SK-N-MC (cell line): ENCODE measurements at regions not wholly inside any gene's neighbourhood (a gene's known extent, or its start where the extent isn't known, plus 50 kb on each side); places are given as distances from the start of the nearest gene placed in this dataset.

Source experiments
- DNase-seq: peaks from one replicate; pipeline ENCODE4 v3.0.0-alpha.2; 2011; ENCODE audit warnings: low read depth, low spot score
- H3K27ac ChIP-seq: fragments of 200-600 bp; sonication (generic); 2 replicates; pipeline ENCODE4 v1.5.1; 2016; ENCODE audit warnings: mixed run types
- H3K36me3 ChIP-seq: fragments of 200-600 bp; sonication (generic); 2 replicates; pipeline ENCODE4 v1.6.1; 2017; ENCODE audit warnings: antibody characterized with exemption, low read length, mixed read lengths; ENCODE audit not compliant: insufficient read depth
- H3K4me3 ChIP-seq: fragments of 200-600 bp; sonication (generic); 2 replicates; pipeline ENCODE4 v1.5.1; 2016
- H3K9ac ChIP-seq: fragments of 200-600 bp; sonication (generic); 2 replicates; pipeline ENCODE4 v1.8.0; 2017; ENCODE audit warnings: mixed run types, mixed read lengths; ENCODE audit not compliant: insufficient read length
- H3K9me3 ChIP-seq: fragments of 200-600 bp; sonication (generic); 2 replicates; pipeline ENCODE4 v1.6.1; 2017; ENCODE audit warnings: low read depth, mild to moderate bottlenecking, antibody characterized with exemption, low read length, moderate library complexity, mixed read lengths
- EZH2 ChIP-seq: fragments of 200-600 bp; sonication (generic); IDR thresholded peaks from one replicate; pipeline ENCODE4 v1.6.1; 2017; ENCODE audit warnings: antibody characterized with exemption
- FOXP2 ChIP-seq: optimal IDR thresholded peaks from 2 replicates; pipeline ENCODE3; 2011; ENCODE audit warnings: mild to moderate bottlenecking, moderate library complexity; ENCODE audit not compliant: insufficient read depth; ENCODE audit errors: extremely low read length, control extremely low read depth
- POLR2AphosphoS5 ChIP-seq: IDR thresholded peaks from 2 replicates; pipeline ENCODE4 v1.6.1; 2012; ENCODE audit warnings: mild to moderate bottlenecking, low read depth, low read length, borderline replicate concordance

GRCh38 chrX:109270580-109271484 lies 211.1 kb downstream of the GUCY2F start:
- no peak overlapping the region for H3K9ac ChIP-seq
- H3K36me3 ChIP-seq, result no peaks in the 10 kb centered on the region
- no peak overlapping the region for H3K27ac ChIP-seq
- no peak for DNase-seq
- TF ChIP-seq FOXP2 (no peak), POLR2AphosphoS5 (no peak), EZH2 (no peak)
- no peak overlapping the region for H3K4me3 ChIP-seq
- H3K9me3 ChIP-seq, result no peaks in the 10 kb centered on the region

- TF ChIP-seq FOXP2 (no peak), POLR2AphosphoS5 (no peak), EZH2 (no peak)
- H3K36me3 ChIP-seq, result no peaks in the 10 kb centered on the region
- no peak overlapping the region for H3K27ac ChIP-seq
- no peak for DNase-seq
- no peaks in the 10 kb centered on the region for H3K9me3 ChIP-seq
- no peak overlapping the region for H3K9ac ChIP-seq
- no peak overlapping the region for H3K4me3 ChIP-seq
Observed at GRCh38 chrX:109268340-109268739, 213.5 kb downstream of the GUCY2F start.

DNA sequence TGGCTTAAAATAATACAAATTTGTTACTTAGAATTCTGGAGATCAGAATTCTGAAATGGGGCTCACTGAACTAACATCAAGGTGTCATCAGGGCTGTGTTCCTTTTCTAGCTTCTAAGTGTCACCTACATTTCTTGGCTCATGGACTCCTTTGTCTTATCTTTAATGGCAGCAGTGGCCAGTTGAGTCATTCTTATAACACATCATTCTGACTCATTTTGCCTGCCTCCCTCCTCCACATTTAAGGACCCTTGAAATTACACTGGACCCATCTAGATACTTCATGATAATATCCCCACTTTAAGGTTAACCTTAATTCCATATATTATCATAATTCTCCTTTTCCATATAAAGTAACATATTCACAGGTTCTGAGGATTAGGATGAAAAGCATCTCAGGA lies 215.9 kb downstream of the GUCY2F start:
- Histone ChIP-seq H3K27ac (no peak overlapping the region), H3K9ac (no peak overlapping the region), H3K9me3 (no peaks in the 10 kb centered on the region), H3K4me3 (no peak overlapping the region), H3K36me3 (no peaks in the 10 kb centered on the region)
- DNase-seq, result no peak
- no peak for TF ChIP-seq EZH2
- TF ChIP-seq POLR2AphosphoS5, result no peak
- no peak for TF ChIP-seq FOXP2

DNA sequence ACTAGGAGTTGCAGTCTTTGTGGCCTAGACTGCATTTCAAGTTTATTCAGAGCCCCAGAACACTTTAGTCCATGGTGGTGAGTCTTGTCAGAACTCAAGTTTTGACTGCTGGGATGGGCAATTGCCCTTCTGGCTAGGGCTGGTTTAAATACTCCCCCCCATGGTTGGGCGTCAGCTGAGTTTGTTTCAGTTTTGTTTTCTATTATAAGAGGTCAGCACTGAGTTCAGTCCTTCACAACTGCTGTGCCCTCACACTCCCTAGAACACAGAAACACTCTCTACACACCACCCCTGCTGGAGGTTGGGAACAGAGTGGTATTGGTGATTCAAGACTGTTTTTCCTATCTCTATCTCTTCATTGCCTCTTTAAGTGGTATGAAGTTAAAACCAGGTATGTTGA lies 217.0 kb downstream of the GUCY2F start:
- TF ChIP-seq EZH2 (no peak), FOXP2 (no peak), POLR2AphosphoS5 (no peak)
- H3K36me3 ChIP-seq, result no peaks in the 10 kb centered on the region
- no peak overlapping the region for H3K27ac ChIP-seq
- no peak for DNase-seq
- no peak overlapping the region for H3K9ac ChIP-seq
- no peak overlapping the region for H3K4me3 ChIP-seq
- H3K9me3 ChIP-seq, result no peaks in the 10 kb centered on the region

- no peak for DNase-seq
- H3K4me3 ChIP-seq, result no peak overlapping the region
- TF ChIP-seq EZH2 (no peak), FOXP2 (no peak), POLR2AphosphoS5 (no peak)
- no peaks in the 10 kb centered on the region for H3K36me3 ChIP-seq
- H3K9me3 ChIP-seq, result no peaks in the 10 kb centered on the region
- H3K27ac ChIP-seq, result no peak overlapping the region
- H3K9ac ChIP-seq, result no peak overlapping the region
Observed at GRCh38 chrX:109261279-109261678, 220.6 kb downstream of the GUCY2F start.

DNA sequence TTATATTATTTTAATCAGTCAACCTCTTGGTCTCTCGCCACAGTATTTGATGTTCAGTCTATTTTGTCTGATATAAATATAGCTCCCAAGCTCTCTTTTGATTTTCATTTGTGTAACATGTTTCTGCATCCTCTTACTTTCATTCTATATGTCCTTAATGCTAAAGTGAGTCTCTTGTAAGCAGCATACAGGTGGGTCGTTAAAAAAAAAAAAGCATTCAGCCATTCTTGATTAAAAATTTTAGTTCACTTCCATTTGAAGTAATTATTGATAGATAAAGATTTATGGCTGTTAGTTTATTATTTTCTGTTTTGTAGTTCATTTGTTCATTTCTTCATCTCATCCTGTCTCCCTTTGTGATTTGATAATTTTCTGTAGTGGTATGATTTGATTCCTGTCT lies 229.1 kb downstream of the GUCY2F start:
- Histone ChIP-seq H3K27ac (no peak overlapping the region), H3K9ac (no peak overlapping the region), H3K4me3 (no peak overlapping the region), H3K36me3 (no peaks in the 10 kb centered on the region), H3K9me3 (no peaks in the 10 kb centered on the region)
- TF ChIP-seq POLR2AphosphoS5, result no peak
- no peak for TF ChIP-seq EZH2
- TF ChIP-seq FOXP2, result no peak
- DNase-seq, result no peak

DNA sequence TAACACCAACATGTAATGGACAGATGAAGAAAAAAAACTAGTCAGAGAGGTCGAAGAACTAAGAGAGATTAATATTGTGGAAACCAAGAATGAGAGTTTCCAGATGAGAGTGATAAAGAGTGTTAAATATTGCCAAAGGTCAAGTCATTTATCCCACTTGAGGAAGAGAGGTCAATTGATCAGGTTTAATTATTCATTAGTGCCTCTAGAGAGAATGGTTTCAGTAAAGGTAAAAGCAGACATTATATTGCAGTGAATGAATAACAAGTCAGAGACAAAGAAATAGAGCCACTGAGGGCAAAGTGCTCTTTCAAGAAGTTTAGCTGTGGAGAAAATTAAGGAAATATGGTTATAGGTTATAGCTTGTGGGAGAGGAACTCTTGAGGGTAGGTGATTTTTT lies 263.1 kb downstream of the GUCY2F start:
- TF ChIP-seq EZH2 (no peak), FOXP2 (no peak), POLR2AphosphoS5 (no peak)
- H3K4me3 ChIP-seq, result no peak overlapping the region
- no peak for DNase-seq
- no peak overlapping the region for H3K9ac ChIP-seq
- no peaks in the 10 kb centered on the region for H3K9me3 ChIP-seq
- H3K36me3 ChIP-seq, result no peaks in the 10 kb centered on the region
- no peak overlapping the region for H3K27ac ChIP-seq

DNA sequence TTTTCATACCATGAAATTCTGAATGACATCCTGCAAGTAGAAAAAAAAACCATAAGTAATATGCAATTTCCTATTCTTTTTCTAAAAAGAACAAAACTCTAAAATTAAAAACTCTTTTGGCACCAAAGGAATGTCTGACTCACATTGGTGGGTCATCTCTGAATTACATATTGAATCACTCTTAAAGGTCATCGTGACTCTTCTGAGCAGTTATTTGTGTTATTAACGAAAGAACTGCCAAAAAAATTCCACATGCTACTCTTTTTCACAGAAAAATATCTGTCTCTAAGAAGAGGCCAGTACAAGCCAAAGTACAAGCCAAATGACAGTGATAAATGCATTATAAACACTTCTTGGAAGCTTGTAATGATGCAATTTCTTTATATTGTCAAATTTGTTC lies 282.2 kb downstream of the GUCY2F start:
- Histone ChIP-seq H3K4me3 (no peak overlapping the region), H3K27ac (no peak overlapping the region), H3K9ac (no peak overlapping the region), H3K36me3 (no peaks in the 10 kb centered on the region), H3K9me3 (no peaks in the 10 kb centered on the region)
- no peak for TF ChIP-seq FOXP2
- no peak for TF ChIP-seq POLR2AphosphoS5
- no peak for TF ChIP-seq EZH2
- no peak for DNase-seq
